ENCODE measurements at regions not wholly inside any gene's neighbourhood (a gene's known extent, or its start where the extent isn't known, plus 50 kb on each side); places are given as distances from the start of the nearest gene placed in this dataset.
A peak's percentile ranks its signal among the peaks of the same experiment; 100 is the strongest.

DNA sequence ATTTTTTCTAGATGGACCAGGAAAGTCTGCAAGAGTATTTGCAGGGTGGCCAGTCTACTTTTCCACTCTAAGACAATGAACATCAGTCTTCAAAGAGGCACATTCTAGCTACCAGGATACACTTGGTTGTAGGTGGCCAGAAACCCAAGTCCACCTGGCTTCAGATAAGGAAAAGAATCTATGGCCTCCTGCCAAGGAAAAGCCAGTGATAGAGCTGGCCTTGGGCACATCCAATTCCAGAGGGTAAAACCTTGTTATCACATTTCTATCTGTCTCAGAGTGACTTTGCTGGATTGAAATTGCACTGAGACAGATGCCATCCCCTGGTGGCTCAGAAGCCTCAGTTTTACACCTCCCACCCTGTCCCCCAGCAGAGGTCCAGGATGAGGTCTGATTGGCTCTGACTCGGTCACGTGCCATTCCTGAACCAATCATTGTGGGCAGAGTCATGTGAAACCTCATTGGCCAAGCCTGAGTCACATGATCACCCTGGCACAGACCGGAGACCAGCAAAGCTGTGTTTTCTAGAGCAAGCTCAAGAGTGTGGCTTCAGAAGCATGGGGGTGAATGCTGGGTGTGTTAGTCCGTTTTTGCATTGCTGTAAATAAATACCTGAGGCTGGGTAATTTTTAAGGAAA is 497.4 kb upstream of the SULF2 start:
- Histone ChIP-seq H3K4me2 (ENCODE audit: low read depth, low read length) (no peak overlapping the region), H3K27ac (ENCODE audit: extremely low read length, insufficient read depth, low read length) (no peak overlapping the region), H3K79me2 (ENCODE audit: insufficient read depth, low read length) (no peaks in the 10 kb centered on the region), H4K20me1 (ENCODE audit: insufficient read depth, low read length) (no peaks in the 10 kb centered on the region), H3K27me3 (ENCODE audit: control insufficient read depth in 1 of 2, insufficient read depth in 2 of 2, low read length in 2 of 2) (no peaks in the 10 kb centered on the region), H3K9ac (ENCODE audit: insufficient read depth, low read depth, low read length) (no peak overlapping the region), H3K4me1 (ENCODE audit: insufficient read depth, low read length) (peaks cover 52% of the 10 kb centered on the region), H3K4me3 (replicated peaks in 1 of 3; ENCODE audit: insufficient read depth in 1 of 3, low read depth in 2 of 3, low read length in 3 of 3) (no peak overlapping the region), H3K36me3 (replicated peaks in 1 of 2; ENCODE audit: control insufficient read depth in 1 of 2, insufficient read depth in 2 of 2, low read length in 2 of 2) (no peaks in the 10 kb centered on the region), H2AFZ (ENCODE audit: low read length) (no peak overlapping the region), H3K9me3 (ENCODE audit: low read length) (no peaks in the 10 kb centered on the region)
- 73% methylated on average over 4 of the region's 4 CpGs for WGBS (ENCODE audit: low lambda C conversion rate)
- ChIA-PET POLR2A (interaction anchor here (1.4 to 1.8 kb wide), 2 partner anchors 14 to 309 kb away, joined by 3 to 5 read pairs; no protein-coding TSS in a partner anchor), CTCF (ENCODE audit: low intra/inter-chr PET ratio, low total read pairs) (no interaction called here)
- ATAC-seq (no peak; the same call in none of the 3 replicates), DNase-seq (ENCODE audit: low spot score) (peak; percentile 35), FAIRE-seq (no peak)
- BruUV-seq (replicated peaks), result no TSS peak
- intact Hi-C loops (cut with micrococcal nuclease; ENCODE audit: unreplicated experiment), result no loop called here
- in situ Hi-C loops (cut with HindIII; ENCODE audit: extremely low pct_ligation_motif_present, low pct_unique_long_range_greater_than_20kb), result no loop called here
- TF ChIP-seq, protein P1, sequence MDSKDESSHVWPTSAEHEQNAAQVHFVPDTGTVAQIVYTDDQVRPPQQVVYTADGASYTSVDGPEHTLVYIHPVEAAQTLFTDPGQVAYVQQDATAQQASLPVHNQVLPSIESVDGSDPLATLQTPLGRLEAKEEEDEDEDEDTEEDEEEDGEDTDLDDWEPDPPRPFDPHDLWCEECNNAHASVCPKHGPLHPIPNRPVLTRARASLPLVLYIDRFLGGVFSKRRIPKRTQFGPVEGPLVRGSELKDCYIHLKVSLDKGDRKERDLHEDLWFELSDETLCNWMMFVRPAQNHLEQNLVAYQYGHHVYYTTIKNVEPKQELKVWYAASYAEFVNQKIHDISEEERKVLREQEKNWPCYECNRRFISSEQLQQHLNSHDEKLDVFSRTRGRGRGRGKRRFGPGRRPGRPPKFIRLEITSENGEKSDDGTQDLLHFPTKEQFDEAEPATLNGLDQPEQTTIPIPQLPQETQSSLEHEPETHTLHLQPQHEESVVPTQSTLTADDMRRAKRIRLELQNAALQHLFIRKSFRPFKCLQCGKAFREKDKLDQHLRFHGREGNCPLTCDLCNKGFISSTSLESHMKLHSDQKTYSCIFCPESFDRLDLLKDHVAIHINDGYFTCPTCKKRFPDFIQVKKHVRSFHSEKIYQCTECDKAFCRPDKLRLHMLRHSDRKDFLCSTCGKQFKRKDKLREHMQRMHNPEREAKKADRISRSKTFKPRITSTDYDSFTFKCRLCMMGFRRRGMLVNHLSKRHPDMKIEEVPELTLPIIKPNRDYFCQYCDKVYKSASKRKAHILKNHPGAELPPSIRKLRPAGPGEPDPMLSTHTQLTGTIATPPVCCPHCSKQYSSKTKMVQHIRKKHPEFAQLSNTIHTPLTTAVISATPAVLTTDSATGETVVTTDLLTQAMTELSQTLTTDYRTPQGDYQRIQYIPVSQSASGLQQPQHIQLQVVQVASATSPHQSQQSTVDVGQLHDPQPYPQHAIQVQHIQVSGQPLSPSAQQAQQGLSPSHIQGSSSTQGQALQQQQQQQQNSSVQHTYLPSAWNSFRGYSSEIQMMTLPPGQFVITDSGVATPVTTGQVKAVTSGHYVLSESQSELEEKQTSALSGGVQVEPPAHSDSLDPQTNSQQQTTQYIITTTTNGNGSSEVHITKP (CRISPR knock-in tag; IDR thresholded peaks at IDR 0.05; ENCODE audit: low read depth), result no peak
- no peak for TF ChIP-seq ZFP90 (CRISPR knock-in tag; IDR thresholded peaks at IDR 0.05; ENCODE audit: borderline replicate concordance)
- TF ChIP-seq NFYB (CRISPR knock-in tag; IDR thresholded peaks at IDR 0.05), result peak; percentile 65
- no peak for TF ChIP-seq TSC22D2 (CRISPR knock-in tag; IDR thresholded peaks at IDR 0.05; ENCODE audit: borderline replicate concordance)
- TF ChIP-seq, protein P2, sequence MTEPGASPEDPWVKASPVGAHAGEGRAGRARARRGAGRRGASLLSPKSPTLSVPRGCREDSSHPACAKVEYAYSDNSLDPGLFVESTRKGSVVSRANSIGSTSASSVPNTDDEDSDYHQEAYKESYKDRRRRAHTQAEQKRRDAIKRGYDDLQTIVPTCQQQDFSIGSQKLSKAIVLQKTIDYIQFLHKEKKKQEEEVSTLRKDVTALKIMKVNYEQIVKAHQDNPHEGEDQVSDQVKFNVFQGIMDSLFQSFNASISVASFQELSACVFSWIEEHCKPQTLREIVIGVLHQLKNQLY (CRISPR knock-in tag; IDR thresholded peaks at IDR 0.05), result no peak
- TF ChIP-seq ZNF720 (CRISPR knock-in tag; IDR thresholded peaks at IDR 0.05), result no peak
- peak; percentile 72 for TF ChIP-seq NFYC (CRISPR knock-in tag; IDR thresholded peaks at IDR 0.05)
- peak; percentile 54; the same call in 1 of the 2 replicates for TF ChIP-seq RAD51 (IDR thresholded peaks at IDR 0.05; ENCODE audit: borderline replicate concordance)
- TF ChIP-seq BRCA1 (CRISPR knock-in tag; IDR thresholded peaks at IDR 0.05), result no peak
- TF ChIP-seq, protein P3, sequence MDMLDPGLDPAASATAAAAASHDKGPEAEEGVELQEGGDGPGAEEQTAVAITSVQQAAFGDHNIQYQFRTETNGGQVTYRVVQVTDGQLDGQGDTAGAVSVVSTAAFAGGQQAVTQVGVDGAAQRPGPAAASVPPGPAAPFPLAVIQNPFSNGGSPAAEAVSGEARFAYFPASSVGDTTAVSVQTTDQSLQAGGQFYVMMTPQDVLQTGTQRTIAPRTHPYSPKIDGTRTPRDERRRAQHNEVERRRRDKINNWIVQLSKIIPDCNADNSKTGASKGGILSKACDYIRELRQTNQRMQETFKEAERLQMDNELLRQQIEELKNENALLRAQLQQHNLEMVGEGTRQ (IDR thresholded peaks at IDR 0.05; ENCODE audit: low read depth, low read length), result peak; percentile 82
- TF ChIP-seq, protein P3 (CRISPR knock-in tag; IDR thresholded peaks at IDR 0.05; ENCODE audit: borderline replicate concordance), result peak; percentile 47; the same call in 1 of the 2 replicates
- TF ChIP-seq MAF1 (CRISPR knock-in tag; IDR thresholded peaks at IDR 0.05; ENCODE audit: borderline replicate concordance), result no peak
